NCI-H82 (cell line): ENCODE measurements at regions not wholly inside any gene's neighbourhood (a gene's known extent, or its start where the extent isn't known, plus 50 kb on each side); places are given as distances from the start of the nearest gene placed in this dataset.

ENCODE experiments used
- DNase-seq: peaks from one replicate; lab custom pipeline; 2025; lab: John Stamatoyannopoulos, UW

DNA sequence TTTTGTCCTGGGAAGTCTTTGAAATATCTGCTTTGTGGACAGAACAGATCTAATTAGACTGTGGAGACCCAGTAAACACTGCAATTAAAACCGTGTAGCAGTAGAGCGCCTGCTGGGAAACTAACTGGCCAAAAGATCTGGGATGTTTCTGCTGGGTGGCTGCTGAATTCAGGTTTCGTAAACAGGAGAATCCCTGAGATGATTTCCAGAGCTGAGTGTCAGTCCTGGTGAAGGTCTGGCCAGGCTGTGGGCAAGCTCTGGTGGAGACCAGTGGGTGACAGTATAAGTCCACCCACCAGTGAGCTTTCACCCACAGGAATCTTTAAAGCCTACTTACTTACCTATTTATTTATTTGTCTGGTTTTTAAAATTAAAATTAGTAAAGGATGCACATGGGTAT, 257.2 kb downstream of the IRF8 start:
- no peak for DNase-seq

DNA sequence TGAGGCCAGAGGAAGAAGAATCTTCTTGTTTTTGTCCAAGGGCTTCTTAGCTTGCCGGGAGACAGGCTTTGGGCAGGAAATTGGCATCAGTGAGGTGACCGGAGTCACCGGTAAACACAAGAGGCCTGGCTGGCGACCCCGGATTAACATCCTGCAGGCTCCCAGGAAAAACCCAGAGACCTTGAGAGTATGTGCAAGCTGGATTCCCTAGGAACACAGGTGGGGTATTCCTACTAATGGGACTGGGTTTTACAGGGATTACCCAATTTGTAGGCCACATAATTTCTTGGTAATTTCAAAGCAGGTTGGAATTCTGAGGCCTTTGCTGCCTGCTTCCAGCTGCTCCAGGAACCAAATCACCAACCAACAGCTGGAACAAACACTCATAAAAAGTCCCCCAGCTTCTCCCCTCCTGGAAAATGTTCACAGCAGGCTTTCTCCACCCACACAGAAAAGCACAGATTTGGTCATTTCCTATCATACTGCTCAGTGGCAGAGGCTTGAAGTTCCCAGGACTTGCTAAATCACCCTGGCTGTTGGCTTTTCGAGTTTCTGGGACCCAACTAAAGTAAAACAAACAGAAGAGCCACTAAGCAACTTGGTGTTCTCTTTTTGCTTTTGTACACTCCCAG, 258.8 kb downstream of the IRF8 start:
- peak; percentile 6 for DNase-seq

DNA sequence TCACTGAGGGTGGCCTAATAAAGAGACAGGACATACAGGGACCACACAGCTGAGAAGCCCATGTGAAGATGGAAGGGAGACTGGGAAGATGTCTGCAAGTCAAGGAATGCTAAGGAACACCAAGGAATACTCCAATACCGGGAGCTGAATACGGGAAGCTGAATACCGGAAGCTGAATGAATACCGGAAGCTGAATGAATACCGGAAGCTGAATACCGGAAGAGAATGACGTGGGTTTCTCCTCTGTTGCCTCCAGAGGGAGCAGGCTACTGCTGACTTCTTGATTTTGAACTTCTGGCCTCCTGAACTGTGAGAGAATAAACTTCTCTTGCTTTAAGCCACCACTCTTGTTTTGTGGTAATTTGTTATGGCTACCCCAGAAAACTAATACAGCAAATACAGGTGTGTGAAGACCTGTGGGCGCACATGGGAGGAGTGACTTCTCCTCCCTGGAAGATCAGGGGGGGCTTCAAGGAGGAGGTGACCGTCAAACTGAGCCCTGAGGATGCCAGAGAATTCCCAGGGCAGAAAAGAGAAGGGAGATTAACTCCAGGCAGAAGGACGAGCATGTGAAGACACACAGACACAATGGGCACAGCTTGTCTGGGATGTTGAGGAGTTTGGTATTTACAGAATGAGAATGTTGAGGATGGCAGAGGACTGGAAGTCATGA, 259.9 kb downstream of the IRF8 start:
- no peak for DNase-seq

- no peak for DNase-seq
Measured at GRCh38 chr16:86165479-86165878, 266.5 kb downstream of the IRF8 start.

- no peak for DNase-seq
Measured at GRCh38 chr16:86166414-86166813, 267.5 kb downstream of the IRF8 start.

- no peak for DNase-seq
Measured at GRCh38 chr16:86167061-86167460, 268.1 kb downstream of the IRF8 start.

GRCh38 chr16:86170720-86171119, 271.8 kb downstream of the IRF8 start:
- DNase-seq, result no peak

- DNase-seq, result no peak
Measured at GRCh38 chr16:86171329-86171728, 272.4 kb downstream of the IRF8 start.

GRCh38 chr16:86175816-86176215, 276.9 kb downstream of the IRF8 start:
- DNase-seq, result no peak

DNA sequence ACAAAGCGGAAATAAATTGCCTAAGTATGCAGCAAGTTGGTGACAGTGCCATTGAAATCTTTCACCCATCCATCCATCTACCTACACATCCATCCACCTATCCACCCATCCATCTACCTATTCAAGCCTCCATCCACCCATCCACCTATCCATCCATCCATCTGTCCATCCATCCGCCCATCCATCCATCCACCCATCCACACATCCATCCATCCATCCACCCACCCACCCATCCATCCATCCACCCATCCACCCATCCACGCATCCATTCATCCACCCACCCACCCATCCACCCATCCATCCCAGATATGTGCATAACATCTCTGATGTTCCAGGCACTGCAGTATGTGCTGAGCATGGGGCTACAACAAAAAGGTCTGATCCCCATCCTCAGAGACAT, 277.5 kb downstream of the IRF8 start:
- no peak for DNase-seq

DNA sequence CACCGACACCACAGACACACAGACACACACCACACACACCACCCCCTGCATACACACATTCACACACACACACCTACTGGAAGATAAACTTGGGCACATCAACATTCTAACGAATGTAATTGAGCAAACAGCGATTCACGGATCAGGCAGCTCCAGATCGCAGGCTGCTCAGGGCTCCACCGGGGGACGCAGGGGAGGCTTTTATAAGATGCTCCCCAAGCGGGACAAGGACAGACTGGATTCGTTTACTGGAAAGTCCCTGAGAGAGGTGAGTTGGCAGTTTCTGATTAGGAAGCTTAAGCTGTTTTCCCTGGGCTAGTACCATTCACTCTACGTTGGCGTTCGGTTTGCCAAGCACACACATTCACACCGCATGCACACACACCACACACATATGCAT, 281.3 kb downstream of the IRF8 start:
- no peak for DNase-seq

- no peak for DNase-seq
Measured at GRCh38 chr16:86180780-86181179, 281.8 kb downstream of the IRF8 start.

DNA sequence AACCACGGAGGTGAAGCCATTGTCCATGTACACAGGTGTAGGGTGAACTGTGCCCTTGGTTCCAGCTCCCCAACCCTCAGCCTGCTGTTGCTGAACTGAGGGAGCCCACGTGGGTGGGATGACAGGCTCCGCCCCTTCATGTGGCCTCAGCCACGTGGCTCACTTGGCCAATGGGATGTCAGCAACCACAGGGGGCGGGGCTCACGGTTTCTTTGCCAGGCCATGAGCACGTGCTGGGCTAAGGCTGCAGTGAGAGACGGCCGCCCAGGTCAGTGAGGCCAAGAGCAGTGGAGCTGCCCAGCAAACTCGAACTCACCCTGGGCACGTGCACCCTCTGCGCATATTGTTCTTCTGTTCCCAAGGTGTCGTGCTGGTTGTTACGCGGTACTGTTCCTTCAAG, 282.6 kb downstream of the IRF8 start:
- no peak for DNase-seq

DNA sequence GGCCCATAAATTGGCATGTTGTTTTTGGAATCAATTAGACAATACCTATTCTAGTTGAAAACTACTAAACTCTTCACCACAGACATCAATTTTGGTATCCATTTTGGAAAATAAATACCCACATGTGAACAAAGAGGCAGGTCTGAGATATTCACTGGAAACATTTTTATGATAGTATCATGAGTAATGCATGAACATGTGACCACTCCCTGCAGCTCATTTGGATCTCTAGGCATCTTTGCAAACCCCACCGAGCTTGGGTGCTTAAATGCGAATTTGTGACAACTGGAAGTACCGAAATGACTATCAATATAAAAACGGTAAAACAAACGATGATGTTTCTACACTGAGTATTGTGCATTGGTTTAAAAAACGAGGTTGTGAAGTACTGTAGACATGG, 285.2 kb downstream of the IRF8 start:
- no peak for DNase-seq

DNA sequence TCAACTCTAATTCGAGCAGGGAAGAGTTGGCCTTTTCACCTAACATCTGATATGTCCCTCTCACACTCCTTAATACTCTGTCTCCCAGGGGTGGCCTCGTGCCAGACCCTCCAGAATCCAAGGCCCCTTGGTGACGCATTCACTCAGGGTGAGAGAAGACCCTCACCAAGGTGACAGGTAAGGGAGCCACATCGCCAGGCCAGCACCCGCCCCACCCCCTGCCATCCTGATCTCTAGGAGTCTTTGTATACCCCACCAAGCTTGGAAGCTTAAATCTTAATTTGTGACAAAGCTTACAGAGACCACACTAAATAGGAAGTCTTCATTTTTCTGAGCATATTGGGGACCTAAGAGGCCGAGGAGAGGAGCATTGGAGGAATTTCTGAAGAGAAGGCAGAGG, 286.1 kb downstream of the IRF8 start:
- DNase-seq, result no peak

GRCh38 chr16:86186313-86186712, 287.4 kb downstream of the IRF8 start:
- DNase-seq, result no peak

GRCh38 chr16:86189934-86190333, 291.0 kb downstream of the IRF8 start:
- no peak for DNase-seq

- no peak for DNase-seq
Measured at GRCh38 chr16:86191663-86192062, 292.7 kb downstream of the IRF8 start.

GRCh38 chr16:86193528-86194193, 294.7 kb downstream of the IRF8 start:
- no peak for DNase-seq

DNA sequence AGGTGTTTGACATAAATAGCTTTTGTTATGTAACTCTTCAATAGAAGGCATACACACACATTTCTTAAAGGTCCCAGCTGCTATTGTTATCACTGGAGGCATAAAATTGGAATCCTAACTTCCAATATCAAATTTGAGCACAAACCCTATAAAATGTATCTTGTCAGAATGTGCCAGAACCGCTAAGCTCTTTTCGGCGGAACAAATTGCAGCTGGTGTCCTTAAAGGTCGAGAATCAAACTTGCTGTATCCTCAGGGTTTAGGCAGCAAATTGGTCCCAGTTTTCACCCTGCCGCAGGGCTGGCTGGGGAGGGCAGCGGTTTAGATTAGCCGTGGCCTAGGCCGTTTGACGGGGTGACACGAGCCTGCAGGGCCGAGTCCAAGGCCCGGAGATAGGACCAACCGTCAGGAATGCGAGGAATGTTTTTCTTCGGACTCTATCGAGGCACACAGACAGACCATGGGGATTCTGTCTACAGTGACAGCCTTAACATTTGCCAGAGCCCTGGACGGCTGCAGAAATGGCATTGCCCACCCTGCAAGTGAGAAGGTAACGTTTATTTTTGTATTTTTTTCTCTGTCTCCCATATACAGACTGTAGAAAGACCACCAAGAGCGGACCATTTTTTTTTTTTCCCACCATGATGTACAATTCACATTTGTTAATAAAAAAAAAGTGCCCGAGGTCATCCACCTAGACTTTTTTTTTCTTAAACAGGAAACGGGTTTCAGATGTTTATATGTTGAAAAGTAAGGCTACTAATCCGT, 297.1 kb downstream of the IRF8 start:
- DNase-seq, result no peak

GRCh38 chr16:86196687-86197391, 297.9 kb downstream of the IRF8 start:
- no peak for DNase-seq
